NT2/D1 (cell line): ENCODE measurements at regions not wholly inside any gene's neighbourhood (a gene's known extent, or its start where the extent isn't known, plus 50 kb on each side); places are given as distances from the start of the nearest gene placed in this dataset.
"Not testable (repeated sequence)": the region's sequence is repeated elsewhere in the genome, so short reads cannot be mapped to it uniquely, and the experiment has no call there.

Source experiments
- DNase-seq: peaks from one replicate; pipeline ENCODE4 v3.0.0-alpha.2; 2011; ENCODE audit warnings: low read depth, low spot score
- H3K27me3 ChIP-seq: 2 replicates; pipeline ENCODE4 v1.6.0; 2011; ENCODE audit warnings: mild to moderate bottlenecking; ENCODE audit not compliant: insufficient read length, insufficient read depth
- H3K36me3 ChIP-seq: 2 replicates; pipeline ENCODE4 v1.6.1; 2011; ENCODE audit warnings: mild to moderate bottlenecking, low read length, mixed read lengths; ENCODE audit not compliant: insufficient read depth, insufficient read length
- H3K4me1 ChIP-seq: 2 replicates; pipeline ENCODE4 v1.5.1; 2011; ENCODE audit not compliant: insufficient read depth, insufficient read length
- H3K4me3 ChIP-seq: 2 replicates; pipeline ENCODE4 v1.5.1; 2011; ENCODE audit warnings: low read depth; ENCODE audit not compliant: insufficient read length
- H3K9ac ChIP-seq: 2 replicates; pipeline ENCODE4 v1.6.0; 2011; ENCODE audit warnings: low read depth; ENCODE audit not compliant: insufficient read length
- H3K9me3 ChIP-seq: 2 replicates; pipeline ENCODE4 v1.5.1; 2011; ENCODE audit warnings: mild to moderate bottlenecking, low read length; ENCODE audit not compliant: insufficient read depth
- SUZ12 ChIP-seq: IDR thresholded peaks from 2 replicates; pipeline ENCODE4 v1.6.1; 2011; ENCODE audit not compliant: insufficient read length, insufficient read depth; ENCODE audit errors: extremely low read depth
- YY1 ChIP-seq: IDR thresholded peaks from 2 replicates; pipeline ENCODE4 v1.6.1; 2011; ENCODE audit not compliant: insufficient read length, insufficient read depth
- ZNF274 ChIP-seq: IDR thresholded peaks from 2 replicates; pipeline ENCODE4 v1.6.1; 2011; ENCODE audit warnings: mild to moderate bottlenecking, low read depth, low read length

GRCh38 chr18:43341014-43341413 lies 63.7 kb upstream of the SYT4 start:
- H3K4me3 ChIP-seq: no peak overlapping the region
- no peaks in the 10 kb centered on the region for H3K36me3 ChIP-seq
- TF ChIP-seq YY1 (no peak), SUZ12 (no peak), ZNF274 (no peak)
- H3K27me3 ChIP-seq: no peaks in the 10 kb centered on the region
- H3K9me3 ChIP-seq: peaks cover 3% of the 10 kb centered on the region; the same call in 1 of the 2 replicates
- no peak for DNase-seq
- no peak overlapping the region for H3K9ac ChIP-seq
- no peaks in the 10 kb centered on the region for H3K4me1 ChIP-seq

DNA sequence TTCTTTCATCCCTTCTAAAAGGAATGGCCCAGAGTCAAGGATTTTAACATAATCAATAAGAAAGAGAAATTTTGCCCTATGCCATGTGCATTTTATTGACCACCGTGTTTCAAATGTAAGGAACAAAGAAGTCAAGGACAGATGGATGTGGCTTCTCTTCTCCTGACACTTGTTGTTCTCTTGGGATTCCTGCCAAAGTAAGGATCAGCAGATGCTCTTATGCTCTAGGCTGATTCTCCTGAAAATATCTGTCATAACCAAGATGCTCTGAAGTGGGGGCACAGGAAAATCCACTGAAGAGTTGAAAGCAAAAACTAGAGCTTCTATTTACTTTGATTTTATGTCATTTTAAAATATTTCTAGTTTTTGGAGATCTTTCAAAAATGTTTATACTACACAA lies 72.9 kb upstream of the SYT4 start:
- Histone ChIP-seq H3K9me3 (no peaks in the 10 kb centered on the region), H3K9ac (no peak overlapping the region), H3K36me3 (no peaks in the 10 kb centered on the region), H3K27me3 (no peaks in the 10 kb centered on the region), H3K4me3 (no peak overlapping the region), H3K4me1 (no peaks in the 10 kb centered on the region)
- DNase-seq: no peak
- no peak for TF ChIP-seq SUZ12
- no peak for TF ChIP-seq YY1
- TF ChIP-seq ZNF274: no peak

DNA sequence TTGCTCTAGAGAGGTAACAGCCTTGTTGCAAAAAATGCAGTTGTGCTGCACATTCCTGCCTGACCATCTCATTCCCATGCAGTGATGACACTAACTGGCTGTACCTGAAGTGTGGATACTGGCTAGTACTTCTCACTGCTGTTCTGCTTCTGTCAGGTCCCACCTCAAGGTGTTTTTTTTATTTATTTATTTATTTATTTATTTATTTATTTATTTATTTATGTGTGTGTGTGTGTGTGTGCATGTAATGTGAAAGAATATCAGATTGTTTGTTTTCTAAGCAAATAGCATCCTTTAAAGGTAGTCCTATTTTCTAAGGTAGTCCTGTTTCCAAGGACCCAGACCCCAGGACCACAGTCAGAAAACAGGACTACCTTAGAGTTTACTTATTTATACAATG lies 87.2 kb upstream of the SYT4 start:
- H3K4me1 ChIP-seq: no peaks in the 10 kb centered on the region
- no peaks in the 10 kb centered on the region for H3K27me3 ChIP-seq
- no peak overlapping the region for H3K9ac ChIP-seq
- no peak overlapping the region for H3K4me3 ChIP-seq
- DNase-seq: no peak
- no peaks in the 10 kb centered on the region for H3K36me3 ChIP-seq
- H3K9me3 ChIP-seq: no peaks in the 10 kb centered on the region
- no peak for TF ChIP-seq SUZ12
- no peak for TF ChIP-seq ZNF274
- TF ChIP-seq YY1: no peak

GRCh38 chr18:43367895-43368294 lies 90.6 kb upstream of the SYT4 start:
- Histone ChIP-seq H3K27me3 (no peaks in the 10 kb centered on the region), H3K4me3 (no peak overlapping the region), H3K9ac (no peak overlapping the region), H3K9me3 (no peaks in the 10 kb centered on the region), H3K36me3 (no peaks in the 10 kb centered on the region), H3K4me1 (no peaks in the 10 kb centered on the region)
- no peak for TF ChIP-seq SUZ12
- no peak for DNase-seq

DNA sequence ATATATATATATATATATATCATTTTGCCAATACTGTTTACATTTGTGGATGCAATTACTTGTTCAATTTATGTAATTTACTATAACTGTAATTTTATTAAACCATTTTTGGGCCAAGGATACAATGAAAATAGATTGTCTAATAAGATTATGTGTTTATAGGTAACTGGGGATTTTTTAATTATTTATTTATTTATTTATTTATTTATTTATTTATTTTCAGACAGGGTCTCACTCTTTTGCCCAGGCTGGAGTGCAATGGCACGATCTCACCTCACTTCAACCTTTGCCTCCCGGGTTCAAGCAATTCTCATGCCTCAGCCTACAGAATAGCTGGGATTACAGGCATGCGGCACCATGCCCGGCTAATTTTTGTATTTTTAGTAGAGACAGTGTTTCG lies 92.0 kb upstream of the SYT4 start:
- not testable (repeated sequence) for H3K4me1 ChIP-seq, DNase-seq, H3K4me3 ChIP-seq, H3K36me3 ChIP-seq, H3K27me3 ChIP-seq, H3K9ac ChIP-seq, H3K9me3 ChIP-seq

DNA sequence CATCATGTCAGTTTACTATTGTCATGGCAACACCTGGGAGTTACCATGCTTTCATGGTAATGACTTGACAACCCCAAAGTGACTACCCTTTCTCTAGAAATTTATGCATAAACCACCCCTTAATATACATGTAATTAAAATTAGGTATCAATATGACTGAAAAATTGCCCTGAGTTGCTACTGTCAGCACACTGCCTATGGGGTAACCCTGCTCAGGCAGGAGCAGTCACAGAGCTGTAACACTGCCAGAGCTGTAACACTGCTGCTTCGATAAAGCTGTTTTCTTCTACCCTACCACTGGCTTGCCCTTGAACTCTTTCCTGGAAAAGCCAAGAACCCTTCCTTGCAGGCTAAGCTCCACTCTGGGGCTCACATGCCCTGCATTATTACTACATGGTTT lies 95.5 kb upstream of the SYT4 start:
- H3K36me3 ChIP-seq: no peaks in the 10 kb centered on the region
- H3K4me1 ChIP-seq: no peaks in the 10 kb centered on the region
- no peaks in the 10 kb centered on the region for H3K27me3 ChIP-seq
- H3K9ac ChIP-seq: no peak overlapping the region
- no peak overlapping the region for H3K4me3 ChIP-seq
- no peak for DNase-seq
- H3K9me3 ChIP-seq: no peaks in the 10 kb centered on the region
- TF ChIP-seq SUZ12 (no peak), ZNF274 (no peak), YY1 (no peak)

- no peaks in the 10 kb centered on the region for H3K27me3 ChIP-seq
- no peaks in the 10 kb centered on the region for H3K4me1 ChIP-seq
- H3K4me3 ChIP-seq: no peak overlapping the region
- no peaks in the 10 kb centered on the region for H3K9me3 ChIP-seq
- H3K9ac ChIP-seq: no peak overlapping the region
- no peak for DNase-seq
- TF ChIP-seq ZNF274 (no peak), YY1 (no peak), SUZ12 (no peak)
- no peaks in the 10 kb centered on the region for H3K36me3 ChIP-seq
Observed at GRCh38 chr18:43380104-43380672, 102.9 kb upstream of the SYT4 start.
